ENCODE measurements at regions not wholly inside any gene's neighbourhood (a gene's known extent, or its start where the extent isn't known, plus 50 kb on each side); places are given as distances from the start of the nearest gene placed in this dataset.

DNA sequence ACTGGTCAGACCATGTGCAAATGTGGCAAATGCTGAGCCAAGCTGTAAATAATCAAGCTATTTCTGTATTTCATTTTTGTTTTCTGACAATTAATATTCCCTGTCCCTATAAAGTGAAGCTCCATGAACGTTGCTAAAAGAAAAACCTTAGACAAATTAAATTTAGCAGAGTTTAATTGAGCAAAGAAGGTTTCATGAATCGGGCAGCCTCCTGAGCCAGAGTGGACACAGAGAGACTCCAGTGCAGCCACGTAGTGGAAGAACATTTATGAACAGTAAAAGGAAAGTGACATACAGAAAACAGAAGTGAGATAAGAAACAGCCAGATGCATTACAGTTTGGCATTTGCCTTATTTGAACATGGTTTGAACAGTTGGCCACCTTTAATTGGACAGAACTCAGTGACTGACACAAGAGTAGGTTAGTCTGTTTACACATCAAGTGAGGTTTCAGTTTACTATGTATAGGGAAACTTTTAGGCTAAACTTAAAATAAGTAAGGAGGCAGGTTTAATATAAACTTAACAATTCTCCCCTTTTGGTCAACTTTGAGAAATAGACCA is 69.7 kb downstream of the UFM1 start:
- TF ChIP-seq POLR2A (IDR thresholded peaks at IDR 0.05), result no peak
- no peak for TF ChIP-seq CTCF (IDR thresholded peaks at IDR 0.05 in 8 of 11, conservative IDR thresholded peaks at IDR 0.05 in 3 of 11)
- no peak for TF ChIP-seq POLR2AphosphoS5 (IDR thresholded peaks at IDR 0.05)
